ENCODE measurements at regions not wholly inside any gene's neighbourhood (a gene's known extent, or its start where the extent isn't known, plus 50 kb on each side); places are given as distances from the start of the nearest gene placed in this dataset.

GRCh38 chr13:48158915-48159314 lies 64.0 kb upstream of the MED4 start:
- Histone ChIP-seq H3K36me3 (ENCODE audit: control insufficient read depth, insufficient read depth, low read length) (no peaks in the 10 kb centered on the region), H3K27ac (ENCODE audit: low read depth, low read length) (no peak overlapping the region), H3K4me3 (ENCODE audit: low read length) (no peak overlapping the region), H3K9ac (ENCODE audit: low read length) (no peak overlapping the region), H3K4me1 (ENCODE audit: control insufficient read depth, insufficient read depth, low read length) (no peaks in the 10 kb centered on the region), H3K27me3 (ENCODE audit: control insufficient read depth, insufficient read depth, low read length) (no peaks in the 10 kb centered on the region)

GRCh38 chr13:48158290-48158689 lies 63.4 kb upstream of the MED4 start:
- Histone ChIP-seq H3K4me1 (ENCODE audit: control insufficient read depth, insufficient read depth, low read length) (no peaks in the 10 kb centered on the region), H3K36me3 (ENCODE audit: control insufficient read depth, insufficient read depth, low read length) (no peaks in the 10 kb centered on the region), H3K4me3 (ENCODE audit: low read length) (no peak overlapping the region), H3K27me3 (ENCODE audit: control insufficient read depth, insufficient read depth, low read length) (no peaks in the 10 kb centered on the region), H3K27ac (ENCODE audit: low read depth, low read length) (no peak overlapping the region), H3K9ac (ENCODE audit: low read length) (no peak overlapping the region)

GRCh38 chr13:48156466-48156865 lies 61.6 kb upstream of the MED4 start:
- H3K27ac ChIP-seq (ENCODE audit: low read depth, low read length): no peak overlapping the region
- no peak overlapping the region for H3K9ac ChIP-seq (ENCODE audit: low read length)
- no peaks in the 10 kb centered on the region for H3K4me1 ChIP-seq (ENCODE audit: control insufficient read depth, insufficient read depth, low read length)
- H3K4me3 ChIP-seq (ENCODE audit: low read length): no peak overlapping the region
- no peaks in the 10 kb centered on the region for H3K27me3 ChIP-seq (ENCODE audit: control insufficient read depth, insufficient read depth, low read length)
- no peaks in the 10 kb centered on the region for H3K36me3 ChIP-seq (ENCODE audit: control insufficient read depth, insufficient read depth, low read length)

- Histone ChIP-seq H3K36me3 (ENCODE audit: control insufficient read depth, insufficient read depth, low read length) (no peaks in the 10 kb centered on the region), H3K4me1 (ENCODE audit: control insufficient read depth, insufficient read depth, low read length) (no peaks in the 10 kb centered on the region), H3K27me3 (ENCODE audit: control insufficient read depth, insufficient read depth, low read length) (no peaks in the 10 kb centered on the region), H3K9ac (ENCODE audit: low read length) (no peak overlapping the region), H3K4me3 (ENCODE audit: low read length) (no peak overlapping the region), H3K27ac (ENCODE audit: low read depth, low read length) (no peak overlapping the region)
Measured at GRCh38 chr13:48155848-48156247, 60.9 kb upstream of the MED4 start.

DNA sequence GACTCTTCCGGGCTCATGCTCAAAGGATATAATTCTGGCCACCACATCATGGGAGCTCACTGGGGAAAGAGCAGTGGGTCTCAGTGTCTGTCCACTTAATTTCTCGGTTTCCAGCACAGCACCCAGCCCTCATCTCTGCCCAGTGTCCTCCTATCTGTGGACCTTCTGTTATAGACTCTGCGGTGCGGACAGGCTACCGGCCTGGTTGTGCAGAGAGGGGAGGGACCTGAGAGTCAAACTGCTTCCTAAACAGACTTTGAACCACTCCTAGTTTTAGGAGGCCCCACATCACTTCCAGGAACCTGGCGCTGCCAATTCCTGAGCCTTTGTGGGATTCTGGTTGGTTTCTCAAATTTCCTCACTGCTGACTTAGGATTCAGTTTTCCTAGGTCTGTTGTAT lies 59.8 kb upstream of the MED4 start:
- H3K9ac ChIP-seq (ENCODE audit: low read length): no peak overlapping the region
- H3K4me1 ChIP-seq (ENCODE audit: control insufficient read depth, insufficient read depth, low read length): no peaks in the 10 kb centered on the region
- no peak overlapping the region for H3K4me3 ChIP-seq (ENCODE audit: low read length)
- no peak overlapping the region for H3K27ac ChIP-seq (ENCODE audit: low read depth, low read length)
- H3K27me3 ChIP-seq (ENCODE audit: control insufficient read depth, insufficient read depth, low read length): no peaks in the 10 kb centered on the region
- H3K36me3 ChIP-seq (ENCODE audit: control insufficient read depth, insufficient read depth, low read length): no peaks in the 10 kb centered on the region

DNA sequence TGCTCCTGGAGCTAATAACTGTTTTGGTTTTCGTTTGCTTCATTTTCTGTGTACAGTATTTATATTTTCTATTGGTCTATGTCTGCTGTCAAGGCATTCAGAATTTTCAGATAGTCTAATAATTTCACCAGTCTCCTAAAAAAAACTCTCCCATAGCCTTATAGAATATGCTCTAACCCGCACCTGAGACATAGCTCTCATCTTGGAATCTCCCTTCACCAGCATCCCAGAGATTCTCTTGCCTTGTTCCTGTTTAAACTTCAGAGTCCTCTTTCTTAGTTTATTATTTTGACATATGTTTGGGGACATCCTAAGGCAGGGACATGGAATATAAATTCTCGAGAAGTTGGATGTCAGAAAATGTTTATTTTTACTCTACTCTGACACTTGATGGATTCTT lies 58.3 kb upstream of the MED4 start:
- no peaks in the 10 kb centered on the region for H3K4me1 ChIP-seq (ENCODE audit: control insufficient read depth, insufficient read depth, low read length)
- no peaks in the 10 kb centered on the region for H3K36me3 ChIP-seq (ENCODE audit: control insufficient read depth, insufficient read depth, low read length)
- H3K4me3 ChIP-seq (ENCODE audit: low read length): no peak overlapping the region
- no peak overlapping the region for H3K9ac ChIP-seq (ENCODE audit: low read length)
- no peak overlapping the region for H3K27ac ChIP-seq (ENCODE audit: low read depth, low read length)
- H3K27me3 ChIP-seq (ENCODE audit: control insufficient read depth, insufficient read depth, low read length): no peaks in the 10 kb centered on the region

GRCh38 chr13:48151363-48152161 lies 56.7 kb upstream of the MED4 start:
- H3K36me3 ChIP-seq (ENCODE audit: control insufficient read depth, insufficient read depth, low read length): no peaks in the 10 kb centered on the region
- H3K27ac ChIP-seq (ENCODE audit: low read depth, low read length): no peak overlapping the region
- no peak overlapping the region for H3K9ac ChIP-seq (ENCODE audit: low read length)
- H3K27me3 ChIP-seq (ENCODE audit: control insufficient read depth, insufficient read depth, low read length): no peaks in the 10 kb centered on the region
- H3K4me1 ChIP-seq (ENCODE audit: control insufficient read depth, insufficient read depth, low read length): no peaks in the 10 kb centered on the region
- no peak overlapping the region for H3K4me3 ChIP-seq (ENCODE audit: low read length)

GRCh38 chr13:48148454-48148853 lies 53.5 kb upstream of the MED4 start:
- no peaks in the 10 kb centered on the region for H3K4me1 ChIP-seq (ENCODE audit: control insufficient read depth, insufficient read depth, low read length)
- no peaks in the 10 kb centered on the region for H3K36me3 ChIP-seq (ENCODE audit: control insufficient read depth, insufficient read depth, low read length)
- no peak overlapping the region for H3K4me3 ChIP-seq (ENCODE audit: low read length)
- H3K9ac ChIP-seq (ENCODE audit: low read length): no peak overlapping the region
- H3K27me3 ChIP-seq (ENCODE audit: control insufficient read depth, insufficient read depth, low read length): no peaks in the 10 kb centered on the region
- H3K27ac ChIP-seq (ENCODE audit: low read depth, low read length): no peak overlapping the region

GRCh38 chr13:48146636-48147035 lies 51.7 kb upstream of the MED4 start:
- H3K4me3 ChIP-seq (ENCODE audit: low read length): no peak overlapping the region
- H3K27ac ChIP-seq (ENCODE audit: low read depth, low read length): no peak overlapping the region
- no peaks in the 10 kb centered on the region for H3K27me3 ChIP-seq (ENCODE audit: control insufficient read depth, insufficient read depth, low read length)
- H3K9ac ChIP-seq (ENCODE audit: low read length): no peak overlapping the region
- no peaks in the 10 kb centered on the region for H3K36me3 ChIP-seq (ENCODE audit: control insufficient read depth, insufficient read depth, low read length)
- no peaks in the 10 kb centered on the region for H3K4me1 ChIP-seq (ENCODE audit: control insufficient read depth, insufficient read depth, low read length)

DNA sequence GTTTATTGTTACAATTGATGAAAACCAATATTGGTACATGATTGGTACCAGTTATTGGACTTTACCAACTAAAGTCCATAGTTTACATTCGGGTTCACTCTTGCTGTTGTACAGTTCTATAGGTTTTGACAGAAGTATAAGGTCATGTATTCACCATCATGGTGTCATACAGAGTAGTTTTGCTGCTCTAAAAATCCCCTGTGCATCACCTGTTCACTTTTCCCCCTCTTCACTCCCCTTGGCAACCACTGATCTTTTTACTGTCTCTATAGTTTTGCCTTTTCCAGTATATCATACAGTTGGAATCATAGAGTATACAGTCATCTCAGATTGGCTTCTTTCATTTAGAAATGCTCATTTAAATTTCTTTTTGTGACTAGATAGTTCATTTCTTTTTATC lies 51.2 kb upstream of the MED4 start:
- Histone ChIP-seq H3K4me1 (ENCODE audit: control insufficient read depth, insufficient read depth, low read length) (no peaks in the 10 kb centered on the region), H3K9ac (ENCODE audit: low read length) (no peak overlapping the region), H3K36me3 (ENCODE audit: control insufficient read depth, insufficient read depth, low read length) (no peaks in the 10 kb centered on the region), H3K4me3 (ENCODE audit: low read length) (no peak overlapping the region), H3K27me3 (ENCODE audit: control insufficient read depth, insufficient read depth, low read length) (no peaks in the 10 kb centered on the region), H3K27ac (ENCODE audit: low read depth, low read length) (no peak overlapping the region)
